T1000 (cell line): ENCODE measurements at regions not wholly inside any gene's neighbourhood (a gene's known extent, or its start where the extent isn't known, plus 50 kb on each side); places are given as distances from the start of the nearest gene placed in this dataset.
"Not testable (repeated sequence)": the region's sequence is repeated elsewhere in the genome, so short reads cannot be mapped to it uniquely, and the experiment has no call there.

Source experiments
- DNase-seq: peaks from one replicate; lab custom pipeline; 2025; ENCODE audit warnings: mixed read lengths; lab: John Stamatoyannopoulos, UW

DNA sequence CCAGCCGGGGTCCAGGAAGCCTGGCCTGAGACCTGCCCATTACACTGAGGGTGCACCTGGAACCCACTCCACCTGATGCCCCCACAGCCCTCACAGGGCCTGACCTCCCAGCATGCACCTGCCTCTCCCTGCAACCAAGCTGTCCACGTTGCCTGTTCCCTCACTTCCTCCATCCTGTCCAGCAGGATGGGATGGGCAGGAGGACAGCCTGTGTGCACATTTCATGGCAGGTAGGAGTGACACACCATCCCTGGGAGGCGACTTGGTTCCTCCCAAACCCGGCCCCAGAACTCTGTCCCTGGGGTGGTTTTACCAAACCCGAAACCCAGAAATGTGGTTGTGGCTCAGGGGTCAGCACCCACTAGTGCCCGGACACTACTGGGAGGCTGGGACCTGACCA lies 203.8 kb upstream of the ZNF519 start:
- not testable (repeated sequence) for DNase-seq

DNA sequence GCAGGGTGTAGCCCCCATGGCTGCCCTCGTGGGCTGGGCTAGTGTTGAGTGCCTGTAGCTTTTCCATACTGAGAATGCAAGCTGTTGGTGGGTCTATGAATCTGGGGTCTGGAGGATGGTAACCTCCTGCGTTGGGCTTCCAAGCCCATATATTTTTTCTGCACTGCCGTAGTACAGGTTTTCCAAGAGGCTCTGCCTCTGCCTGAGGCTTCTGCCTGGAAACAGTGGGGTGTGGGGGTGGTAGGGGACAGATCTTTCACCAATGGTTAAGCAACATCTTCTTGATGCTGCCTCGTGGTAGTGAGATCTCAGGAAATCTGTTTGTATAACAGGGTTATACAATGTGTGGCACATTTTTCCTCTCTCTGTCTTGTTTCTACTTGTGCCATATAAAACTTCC lies 189.0 kb upstream of the ZNF519 start:
- not testable (repeated sequence) for DNase-seq

DNA sequence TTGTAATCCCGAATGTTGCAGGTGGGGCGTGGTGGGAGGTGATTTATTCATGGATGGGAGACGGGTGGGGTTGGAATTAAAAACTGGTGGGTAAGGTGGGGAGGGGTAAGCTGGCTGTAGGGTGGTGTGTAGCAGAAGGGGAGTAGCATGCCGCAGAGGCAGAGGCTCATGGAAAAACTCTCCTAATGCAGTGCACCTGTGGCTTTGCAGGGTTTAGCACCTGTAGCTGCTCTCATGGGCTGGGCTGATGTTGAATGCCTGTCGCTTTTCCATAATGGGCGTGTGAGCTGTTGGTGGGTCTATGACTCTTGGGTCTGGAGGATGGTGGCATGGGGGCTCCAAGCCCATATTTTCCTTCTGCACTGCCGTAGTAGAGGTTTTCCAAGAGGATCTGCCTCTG lies 169.0 kb upstream of the ZNF519 start:
- DNase-seq: not testable (repeated sequence)

DNA sequence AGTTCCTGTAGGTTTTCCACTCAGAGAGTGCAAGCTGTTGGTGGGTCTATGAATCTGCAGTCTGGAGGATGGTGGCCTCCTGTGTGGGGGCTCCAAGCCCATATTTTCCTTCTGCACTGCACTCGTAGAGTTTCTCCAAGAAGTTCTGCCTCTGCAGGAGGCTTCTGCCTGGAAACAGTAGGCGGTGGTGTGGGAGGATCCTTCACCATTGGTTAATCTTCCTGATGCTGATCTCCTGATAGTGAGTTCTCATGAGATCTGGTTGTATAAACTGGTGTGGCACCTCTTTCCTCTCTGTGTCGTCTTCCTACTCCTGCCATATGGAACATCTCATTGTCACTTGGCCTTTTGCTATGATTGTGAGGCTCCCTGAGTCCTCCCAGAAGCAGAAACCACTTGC lies 162.8 kb upstream of the ZNF519 start:
- not testable (repeated sequence) for DNase-seq

DNA sequence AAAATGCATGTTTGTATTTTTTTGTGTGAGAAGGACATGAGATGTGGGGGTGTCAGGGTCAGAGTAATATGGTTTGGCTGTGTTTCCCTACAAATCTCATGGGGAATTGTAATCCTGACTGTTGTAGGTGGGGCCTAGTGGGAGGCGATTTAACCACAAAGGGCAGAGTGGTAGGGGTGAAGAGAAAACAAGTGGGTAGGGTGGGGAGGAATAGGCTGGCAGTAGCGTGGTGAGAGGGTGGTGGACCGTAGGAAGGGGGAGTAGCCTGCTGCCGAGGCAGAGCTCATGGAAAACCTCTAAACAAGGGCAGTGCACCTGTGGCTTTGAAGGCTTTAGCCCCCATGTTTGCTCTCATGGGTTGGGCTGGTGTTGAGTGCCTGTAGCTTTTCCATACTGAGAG lies 152.8 kb upstream of the ZNF519 start:
- DNase-seq: no peak

DNA sequence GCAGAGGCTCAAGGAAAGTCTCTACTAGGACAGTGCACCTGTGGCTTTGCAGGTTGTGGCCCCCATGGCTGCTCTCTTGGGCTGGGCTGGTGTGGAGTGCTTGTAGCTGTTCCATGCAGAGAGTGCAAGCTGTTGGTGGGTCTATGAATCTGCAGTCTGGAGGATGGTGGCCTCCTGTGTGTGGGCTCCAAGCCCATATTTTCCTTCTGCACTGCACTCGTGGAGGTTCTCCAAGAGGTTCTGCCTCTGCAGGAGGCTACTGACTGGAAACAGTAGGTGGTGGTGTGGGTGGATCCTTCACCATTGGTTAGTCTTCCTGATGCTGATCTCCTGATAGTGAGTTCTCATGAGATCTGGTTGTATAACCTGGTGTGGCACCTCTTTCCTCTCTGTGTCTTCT lies 143.2 kb upstream of the ZNF519 start:
- not testable (repeated sequence) for DNase-seq

DNA sequence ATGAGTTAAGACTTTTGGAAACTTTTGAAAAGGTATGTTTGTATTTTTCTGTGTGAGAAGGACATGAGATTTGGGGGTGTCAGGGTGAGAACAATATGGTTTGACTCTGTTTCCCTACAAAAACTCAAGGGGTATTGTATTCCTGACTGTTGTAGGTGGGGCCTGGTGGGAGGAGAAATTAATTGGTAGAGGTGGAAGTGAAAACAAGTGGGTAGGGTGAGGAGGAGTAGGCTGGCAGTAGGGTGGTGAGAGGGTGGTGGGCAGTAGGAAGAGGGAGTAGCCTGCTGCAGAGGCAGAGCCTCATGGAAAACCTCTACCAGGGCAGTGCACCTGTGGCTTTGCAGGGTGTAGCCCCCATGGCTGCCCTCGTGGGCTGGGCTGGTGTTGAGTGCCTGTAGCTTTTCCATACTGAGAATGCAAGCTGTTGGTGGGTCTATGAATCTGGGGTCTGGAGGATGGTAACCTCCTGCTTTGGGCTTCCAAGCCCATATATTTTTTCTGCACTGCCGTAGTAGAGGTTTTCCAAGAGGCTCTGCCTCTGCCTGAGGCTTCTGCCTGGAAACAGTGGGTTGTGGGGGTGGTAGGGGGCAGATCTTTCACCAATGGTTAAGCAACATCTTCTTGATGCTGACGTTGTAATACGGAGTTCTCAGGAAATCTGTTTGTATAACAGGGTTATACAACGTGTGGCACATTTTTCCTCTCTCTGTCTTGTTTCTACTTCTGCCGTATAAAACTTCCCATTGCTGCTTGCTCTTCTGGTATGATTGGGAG lies 133.6 kb upstream of the ZNF519 start:
- DNase-seq: not testable (repeated sequence)

DNA sequence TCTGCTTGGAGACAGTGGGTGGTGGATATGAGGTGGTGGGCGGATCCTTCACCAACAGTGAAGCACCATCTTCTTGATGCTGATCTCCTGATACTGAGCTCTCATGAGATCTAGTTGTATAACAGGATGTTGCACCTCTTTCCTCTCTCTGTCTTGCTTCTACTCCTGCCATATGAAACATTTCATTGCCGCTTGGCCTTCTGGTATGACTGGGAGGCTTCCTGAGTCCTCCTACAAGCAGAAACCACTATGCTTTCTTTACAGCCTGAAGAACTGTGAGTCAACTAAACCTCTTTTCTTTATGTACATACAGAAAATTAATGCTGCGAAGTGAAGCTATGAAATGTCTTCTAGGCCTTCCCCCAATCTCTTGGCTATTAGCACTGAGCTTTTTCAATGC lies 130.6 kb upstream of the ZNF519 start:
- DNase-seq: not testable (repeated sequence)

DNA sequence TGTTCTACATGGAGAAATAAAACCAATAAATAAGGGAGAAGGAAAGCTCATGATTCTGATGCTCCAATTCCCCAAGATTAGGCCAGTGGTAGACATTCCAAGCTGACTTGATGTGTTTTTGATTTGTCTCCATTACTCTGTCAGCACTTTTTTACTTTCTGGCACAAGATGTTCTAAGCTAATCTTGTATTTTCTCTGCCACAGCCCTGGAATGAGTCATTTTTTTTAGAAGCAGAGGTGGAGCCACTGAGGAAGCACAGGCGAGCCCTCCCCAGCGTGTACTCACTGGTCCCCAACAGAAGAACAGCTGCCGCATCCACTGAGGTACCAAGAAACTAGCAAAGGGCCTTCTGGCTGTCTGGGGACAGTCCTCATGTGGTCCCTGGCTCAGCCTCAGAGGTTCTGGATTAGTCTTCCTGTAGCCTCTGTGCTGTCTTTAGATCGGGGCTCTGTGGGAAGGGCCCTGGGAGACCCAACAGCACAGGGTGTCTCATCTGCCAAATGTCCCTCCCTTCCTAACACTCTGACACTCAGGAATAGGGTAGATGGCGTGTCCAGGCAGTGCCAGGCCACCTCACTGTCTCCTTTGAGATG lies 117.9 kb upstream of the ZNF519 start:
- not testable (repeated sequence) for DNase-seq

DNA sequence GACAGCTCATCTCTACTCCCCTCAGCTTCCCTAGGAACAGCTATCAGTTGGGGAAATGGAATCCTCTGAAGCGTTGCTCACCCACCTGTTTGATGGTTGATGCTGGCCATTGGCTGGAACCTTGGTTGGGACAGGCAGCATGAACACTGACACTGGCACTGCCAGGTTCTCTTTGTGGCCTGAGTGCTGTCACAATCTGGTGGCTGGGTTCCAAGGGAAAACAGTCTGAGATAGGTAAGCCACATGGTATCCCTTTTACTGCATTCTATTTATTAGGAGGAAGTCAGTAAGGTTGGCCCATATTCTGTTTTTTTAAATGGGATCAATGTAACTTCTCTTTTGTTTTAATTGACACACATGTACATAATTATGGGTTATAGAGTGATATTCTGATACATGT lies 107.0 kb upstream of the ZNF519 start:
- not testable (repeated sequence) for DNase-seq

DNA sequence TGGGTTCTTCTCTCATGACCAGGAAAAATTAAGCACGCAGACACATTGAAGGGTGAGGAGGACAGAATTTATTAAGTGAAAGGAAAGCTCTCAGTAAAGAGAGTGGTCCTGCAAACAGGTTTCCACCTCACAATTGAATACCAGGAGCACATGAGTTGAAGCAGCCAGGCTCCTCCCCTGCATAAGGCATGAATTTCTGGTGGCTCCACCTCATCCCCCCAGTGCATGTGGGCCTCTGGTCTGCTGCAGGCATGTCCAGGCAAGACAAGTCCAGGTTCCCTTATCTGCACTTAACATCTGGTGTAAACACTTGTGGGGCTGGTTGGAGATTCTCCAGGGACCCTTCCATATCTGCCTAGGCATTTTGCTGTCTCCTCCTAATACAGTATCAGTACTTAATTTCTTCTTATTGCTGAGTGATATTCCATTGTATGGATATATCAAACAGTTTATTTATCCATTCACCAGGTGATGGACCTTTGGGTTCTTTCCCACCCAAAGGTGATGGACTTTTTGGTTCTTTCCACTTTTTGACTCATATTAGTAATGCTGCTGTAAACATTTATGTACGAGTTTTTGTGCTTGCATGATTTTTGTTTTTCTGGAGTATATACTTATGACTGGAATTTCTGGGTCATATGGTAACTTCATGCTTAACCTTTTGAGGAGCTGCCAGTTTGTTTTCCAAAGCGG lies 104.3 kb upstream of the ZNF519 start:
- not testable (repeated sequence) for DNase-seq

DNA sequence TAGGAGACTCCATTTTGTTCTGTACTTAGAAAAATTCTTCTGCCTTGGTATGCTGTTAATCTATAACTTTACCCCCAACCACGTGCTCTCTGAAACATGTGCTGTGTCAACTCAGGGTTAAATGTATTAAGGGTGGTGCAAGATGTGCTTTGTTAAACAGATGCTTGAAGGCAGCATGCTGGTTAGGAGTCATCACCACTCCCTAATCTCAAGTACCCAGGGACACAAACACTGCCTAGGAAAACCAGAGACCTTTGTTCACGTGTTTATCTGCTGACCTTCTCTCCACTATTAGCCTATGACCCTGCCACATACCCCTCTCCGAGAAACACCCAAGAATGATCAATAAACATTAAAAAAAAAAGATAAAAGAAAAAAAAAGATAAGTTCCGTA lies 93.0 kb upstream of the ZNF519 start:
- not testable (repeated sequence) for DNase-seq

DNA sequence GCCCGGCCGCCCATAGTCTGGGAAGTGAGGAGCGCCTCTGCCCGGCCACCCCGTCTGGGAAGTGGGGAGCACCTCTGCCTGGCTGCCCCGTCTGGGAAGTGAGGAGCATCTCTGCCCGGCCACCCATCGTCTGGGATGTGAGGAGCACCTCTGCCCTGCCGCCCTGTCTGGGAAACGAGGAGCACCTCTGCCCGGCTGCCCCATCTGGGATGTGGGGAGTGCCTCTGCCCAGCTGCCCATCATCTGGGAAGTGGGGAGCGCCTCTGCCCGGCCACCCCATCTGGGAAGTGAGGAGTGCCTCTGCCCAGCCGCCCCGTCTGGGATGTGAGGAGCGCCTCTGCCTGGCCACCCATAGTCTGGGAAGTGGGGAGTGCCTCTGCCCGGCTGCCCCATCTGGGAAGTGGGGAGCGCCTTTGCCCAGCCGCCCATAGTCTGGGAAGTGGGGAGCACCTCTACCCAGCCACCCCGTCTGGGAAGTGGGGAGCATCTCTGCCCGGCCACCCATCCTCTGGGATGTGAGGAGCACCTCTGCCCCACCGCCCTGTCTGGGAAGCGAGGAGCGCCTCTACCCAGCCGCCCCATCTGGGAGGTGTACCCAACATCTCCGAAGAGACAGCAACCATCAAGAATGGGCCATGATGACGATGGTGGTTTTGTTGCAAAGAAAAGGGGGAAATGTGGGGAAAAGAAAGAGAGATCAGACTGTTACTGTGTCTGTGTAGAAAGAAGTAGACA lies 92.5 kb upstream of the ZNF519 start:
- not testable (repeated sequence) for DNase-seq

DNA sequence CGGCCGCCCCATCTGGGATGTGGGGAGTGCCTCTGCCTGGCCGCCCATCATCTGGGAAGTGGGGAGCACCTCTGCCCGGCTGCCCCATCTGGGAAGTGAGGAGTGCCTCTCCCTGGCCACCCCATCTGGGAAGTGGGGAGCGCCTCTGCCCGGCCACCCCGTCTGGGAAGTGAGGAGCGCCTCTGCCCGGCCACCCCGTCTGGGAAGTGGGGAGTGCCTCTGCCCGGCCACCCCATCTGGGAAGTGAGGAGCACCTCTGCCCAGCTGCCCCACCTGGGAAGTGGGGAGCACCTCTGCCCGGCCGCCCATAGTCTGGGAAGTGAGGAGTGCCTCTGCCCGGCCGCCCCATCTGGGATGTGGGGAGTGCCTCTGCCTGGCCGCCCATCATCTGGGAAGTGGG lies 91.7 kb upstream of the ZNF519 start:
- DNase-seq: not testable (repeated sequence)

DNA sequence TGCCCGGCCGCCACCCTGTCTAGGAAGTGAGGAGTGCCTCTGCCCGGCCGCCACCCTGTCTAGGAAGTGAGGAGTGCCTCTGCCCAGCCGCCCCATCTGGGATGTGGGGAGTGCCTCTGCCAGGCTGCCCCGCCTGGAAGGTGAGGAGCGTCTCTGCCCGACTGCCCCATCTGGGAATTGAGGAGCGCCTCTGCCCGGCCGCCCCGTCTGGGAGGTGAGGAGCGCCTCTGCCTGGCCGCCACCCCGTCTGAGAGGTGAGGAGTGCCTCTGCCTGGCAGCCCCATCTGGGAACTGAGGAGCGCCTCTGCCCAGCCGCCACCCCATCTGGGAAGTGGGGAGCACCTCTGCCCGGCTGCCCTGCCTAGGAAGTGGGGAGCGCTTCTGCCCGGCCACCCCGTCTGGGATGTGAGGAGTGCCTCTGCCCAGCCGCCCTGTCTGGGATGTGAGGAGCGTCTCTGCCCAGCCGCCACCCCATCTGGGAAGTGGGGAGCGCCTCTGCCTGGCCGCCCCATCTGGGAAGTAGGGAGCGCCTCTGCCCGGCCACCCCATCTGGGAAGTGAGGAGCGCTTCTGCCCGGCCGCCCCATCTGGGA lies 91.1 kb upstream of the ZNF519 start:
- not testable (repeated sequence) for DNase-seq

DNA sequence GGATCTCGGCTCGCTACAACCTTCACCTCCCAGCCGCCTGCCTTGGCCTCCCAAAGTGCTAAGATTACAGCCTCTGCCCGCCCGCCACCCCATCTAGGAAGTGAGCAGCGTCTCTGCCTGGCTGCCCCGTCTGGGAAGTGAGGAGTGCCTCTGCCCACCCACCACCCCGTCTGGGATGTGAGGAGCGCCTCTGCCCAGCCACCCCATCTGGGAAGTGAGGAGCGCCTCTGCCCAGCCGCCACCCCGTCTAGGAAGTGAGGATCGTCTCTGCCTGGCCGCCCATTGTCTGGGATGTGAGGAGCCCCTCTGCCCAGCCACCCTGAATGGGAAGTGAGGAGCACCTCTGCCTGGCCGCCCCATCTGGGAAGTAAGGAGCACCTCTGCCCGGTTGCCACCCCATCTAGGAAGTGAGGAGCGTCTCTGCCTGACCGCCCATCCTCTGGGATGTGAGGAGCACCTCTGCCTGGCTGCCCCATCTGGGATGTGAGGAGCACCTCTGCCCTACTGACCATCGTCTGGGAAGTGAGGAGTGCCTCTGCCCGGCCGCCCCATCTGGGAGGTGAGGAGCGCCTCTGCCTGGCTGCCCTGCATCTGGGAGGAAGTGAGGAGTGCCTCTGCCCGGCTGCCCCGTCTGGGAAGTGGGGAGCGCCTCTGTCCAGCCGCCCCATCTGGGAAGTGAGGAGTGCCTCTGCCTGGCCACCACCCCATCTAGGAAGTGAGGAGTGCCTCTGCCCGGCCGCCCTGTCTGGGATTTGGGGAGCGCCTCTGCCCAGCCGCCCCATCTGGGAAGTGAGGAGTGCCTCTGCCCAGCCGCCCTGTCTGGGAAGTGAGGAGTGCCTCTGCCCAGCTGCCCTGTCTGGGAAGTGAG lies 90.4 kb upstream of the ZNF519 start:
- DNase-seq: not testable (repeated sequence)

DNA sequence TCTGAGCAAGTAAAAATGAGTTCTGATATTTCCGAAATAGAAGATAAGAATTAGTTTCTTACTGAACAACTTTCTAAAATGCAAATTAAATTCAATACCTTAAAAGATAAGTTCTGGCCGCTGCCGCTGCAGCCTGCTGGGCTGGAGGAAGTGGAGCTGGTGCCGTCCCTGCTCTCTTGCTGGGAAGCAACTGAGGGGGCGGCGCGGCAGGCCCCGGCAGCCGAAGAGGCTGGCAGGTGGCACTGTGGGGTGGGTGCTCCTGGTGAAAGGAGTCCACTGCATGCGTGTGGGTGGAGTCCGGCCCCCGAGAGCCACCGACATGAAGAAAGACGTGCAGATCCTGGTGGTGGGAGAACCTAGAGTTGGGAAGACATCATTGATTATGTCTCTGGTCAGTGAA lies 89.5 kb upstream of the ZNF519 start:
- DNase-seq: no peak

DNA sequence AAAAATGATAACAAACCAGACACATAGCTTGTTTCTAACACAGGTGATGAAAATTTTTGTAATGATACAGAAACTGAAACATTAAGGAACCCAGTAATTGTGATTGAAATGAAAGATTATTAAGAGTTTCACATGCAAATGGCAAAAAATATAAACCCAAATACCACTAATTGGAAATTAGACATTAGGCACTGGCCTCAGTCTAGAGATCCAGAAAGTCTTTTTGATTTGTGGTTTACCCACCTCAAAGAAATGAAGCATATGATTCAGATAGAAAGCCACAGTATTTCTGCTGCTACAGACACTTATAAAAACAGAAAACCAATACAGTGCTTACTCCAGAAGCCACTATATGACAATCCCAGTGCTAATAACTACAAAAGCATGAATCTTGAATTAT lies 83.7 kb upstream of the ZNF519 start:
- DNase-seq: not testable (repeated sequence)

DNA sequence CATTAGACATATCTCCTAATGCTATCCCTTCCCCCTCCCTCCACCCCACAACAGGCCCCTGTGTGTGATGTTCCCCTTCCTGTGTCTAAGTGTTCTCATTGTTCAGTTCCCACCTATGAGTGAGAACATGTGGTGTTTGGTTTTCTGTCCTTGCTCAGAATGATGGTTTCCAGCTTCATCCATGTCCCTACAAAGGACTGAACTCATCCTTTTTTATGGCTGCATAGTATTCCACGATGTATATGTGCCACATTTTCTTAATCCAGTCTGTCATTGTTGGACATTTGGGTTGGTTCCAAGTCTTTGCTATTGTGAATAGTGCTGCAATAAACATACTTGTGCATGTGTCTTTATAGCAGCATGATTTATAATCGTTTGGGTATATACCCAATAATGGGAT lies 71.2 kb upstream of the ZNF519 start:
- not testable (repeated sequence) for DNase-seq

DNA sequence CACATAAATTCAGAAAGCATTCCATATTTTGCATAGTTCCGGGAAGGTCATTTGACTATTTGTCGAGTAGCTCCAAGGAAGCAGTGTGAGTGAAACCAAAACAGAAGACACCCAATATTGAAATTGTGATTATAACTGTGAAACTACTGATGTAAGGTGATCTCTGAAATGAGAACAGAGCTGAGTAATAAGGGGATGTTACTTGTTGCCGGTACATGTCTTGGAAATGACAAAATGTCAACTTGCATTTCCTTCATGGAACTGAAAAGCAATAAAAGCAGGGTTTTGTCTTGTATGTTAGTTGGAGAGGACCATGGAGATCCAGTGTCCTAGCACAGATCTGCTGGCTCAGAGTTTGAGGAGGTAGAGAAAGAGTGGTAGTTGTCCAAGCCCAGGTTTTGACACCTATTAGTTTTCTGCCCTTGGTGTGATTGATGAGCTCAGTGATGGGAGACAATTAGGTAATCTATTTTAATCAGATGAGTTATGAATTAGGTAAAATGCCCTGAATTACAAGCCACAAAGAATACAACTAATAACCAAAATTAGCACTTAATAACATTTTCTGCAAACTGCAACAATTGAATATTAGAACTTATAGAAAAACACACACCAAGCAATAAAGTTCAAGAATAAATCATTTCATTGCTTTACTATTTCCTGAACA lies 58.7 kb upstream of the ZNF519 start:
- DNase-seq: not testable (repeated sequence)
